Endothelial cell (in vitro differentiated cells): ENCODE measurements at regions not wholly inside any gene's neighbourhood (a gene's known extent, or its start where the extent isn't known, plus 50 kb on each side); places are given as distances from the start of the nearest gene placed in this dataset.

Experiments
- DNase-seq: peaks from one replicate; pipeline ENCODE4 v3.0.0; 2021; ENCODE audit warnings: low spot score
- H3K27ac Mint-ChIP-seq: one replicate; pipeline ENCODE4 v1.8.0; 2021; ENCODE audit warnings: mixed read lengths, inconsistent platforms; ENCODE audit not compliant: unreplicated experiment
- H3K27me3 Mint-ChIP-seq: one replicate; pipeline ENCODE4 v1.8.0; 2021; ENCODE audit warnings: mild to moderate bottlenecking, moderate library complexity, mixed read lengths, inconsistent platforms; ENCODE audit not compliant: unreplicated experiment
- H3K36me3 Mint-ChIP-seq: one replicate; pipeline ENCODE4 v1.8.0; 2021; ENCODE audit warnings: mild to moderate bottlenecking, low read depth, mixed read lengths, inconsistent platforms; ENCODE audit not compliant: unreplicated experiment
- H3K4me1 Mint-ChIP-seq: one replicate; pipeline ENCODE4 v1.8.0; 2021; ENCODE audit warnings: mild to moderate bottlenecking, mixed read lengths, inconsistent platforms; ENCODE audit not compliant: unreplicated experiment
- H3K4me3 Mint-ChIP-seq: one replicate; pipeline ENCODE4 v1.8.0; 2021; ENCODE audit warnings: mild to moderate bottlenecking, mixed read lengths, inconsistent platforms; ENCODE audit not compliant: unreplicated experiment
- H3K9me3 Mint-ChIP-seq: one replicate; pipeline ENCODE4 v1.8.0; 2021; ENCODE audit warnings: mixed read lengths, inconsistent platforms; ENCODE audit not compliant: unreplicated experiment
- TF ChIP-seq, protein P1 (sequence below): fragments of 200-600 bp; sonication (generic); IDR thresholded peaks from one replicate; pipeline ENCODE4 v1.5.0; 2021; ENCODE audit warnings: antibody characterized with exemption; ENCODE audit not compliant: unreplicated experiment

DNA sequence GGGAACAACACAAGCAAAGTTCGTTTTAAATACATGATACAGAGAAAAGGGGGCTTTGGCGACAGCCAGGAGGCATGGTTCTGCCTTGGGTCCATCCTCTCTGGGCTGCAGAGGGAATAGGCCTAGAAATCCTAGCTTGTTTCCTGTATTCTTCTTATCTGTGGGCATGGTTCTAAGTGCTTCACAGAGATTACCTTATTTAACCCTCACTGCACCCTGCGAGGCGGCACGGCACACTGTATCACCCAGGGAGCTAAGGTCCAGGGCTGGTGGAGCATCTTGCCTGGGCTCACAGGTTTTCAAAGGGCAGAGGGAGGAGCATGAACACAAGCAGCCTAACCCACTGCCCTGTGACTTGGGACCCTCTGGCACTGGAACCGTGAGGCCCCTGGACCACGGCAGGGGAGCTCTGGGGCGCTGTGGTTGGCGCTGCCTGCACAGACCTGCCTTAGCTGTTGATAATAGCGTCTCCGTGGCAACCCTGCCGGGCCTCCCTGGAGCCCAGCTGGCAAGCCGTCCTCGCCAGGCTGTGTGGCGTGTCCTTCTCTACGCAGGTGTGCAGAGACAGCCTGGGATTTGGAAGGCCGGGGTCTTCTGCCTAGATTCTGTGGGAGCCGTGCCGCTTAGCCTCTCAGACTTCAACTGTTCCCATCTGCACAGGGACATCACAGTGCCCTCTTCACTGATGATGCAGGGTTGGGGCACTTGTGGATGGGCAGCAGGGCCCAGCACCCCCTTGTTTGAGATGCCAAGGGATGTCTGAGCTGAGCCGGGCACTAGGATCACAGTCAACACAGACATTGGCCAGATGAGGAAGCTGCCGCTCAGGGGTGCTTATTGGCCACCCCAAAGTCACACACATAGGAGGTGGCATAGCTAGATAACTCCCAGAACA is 154.6 kb upstream of the TLE3 start:
- DNase-seq, result no peak
- Mint-ChIP-seq H3K4me1 (peaks cover 14% of the 10 kb centered on the region), H3K27ac (no peak overlapping the region), H3K36me3 (no peaks in the 10 kb centered on the region), H3K4me3 (no peak overlapping the region), H3K27me3 (peaks cover 18% of the 10 kb centered on the region), H3K9me3 (no peaks in the 10 kb centered on the region)
- TF ChIP-seq, protein P1, sequence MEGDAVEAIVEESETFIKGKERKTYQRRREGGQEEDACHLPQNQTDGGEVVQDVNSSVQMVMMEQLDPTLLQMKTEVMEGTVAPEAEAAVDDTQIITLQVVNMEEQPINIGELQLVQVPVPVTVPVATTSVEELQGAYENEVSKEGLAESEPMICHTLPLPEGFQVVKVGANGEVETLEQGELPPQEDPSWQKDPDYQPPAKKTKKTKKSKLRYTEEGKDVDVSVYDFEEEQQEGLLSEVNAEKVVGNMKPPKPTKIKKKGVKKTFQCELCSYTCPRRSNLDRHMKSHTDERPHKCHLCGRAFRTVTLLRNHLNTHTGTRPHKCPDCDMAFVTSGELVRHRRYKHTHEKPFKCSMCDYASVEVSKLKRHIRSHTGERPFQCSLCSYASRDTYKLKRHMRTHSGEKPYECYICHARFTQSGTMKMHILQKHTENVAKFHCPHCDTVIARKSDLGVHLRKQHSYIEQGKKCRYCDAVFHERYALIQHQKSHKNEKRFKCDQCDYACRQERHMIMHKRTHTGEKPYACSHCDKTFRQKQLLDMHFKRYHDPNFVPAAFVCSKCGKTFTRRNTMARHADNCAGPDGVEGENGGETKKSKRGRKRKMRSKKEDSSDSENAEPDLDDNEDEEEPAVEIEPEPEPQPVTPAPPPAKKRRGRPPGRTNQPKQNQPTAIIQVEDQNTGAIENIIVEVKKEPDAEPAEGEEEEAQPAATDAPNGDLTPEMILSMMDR, result no peak

DNA sequence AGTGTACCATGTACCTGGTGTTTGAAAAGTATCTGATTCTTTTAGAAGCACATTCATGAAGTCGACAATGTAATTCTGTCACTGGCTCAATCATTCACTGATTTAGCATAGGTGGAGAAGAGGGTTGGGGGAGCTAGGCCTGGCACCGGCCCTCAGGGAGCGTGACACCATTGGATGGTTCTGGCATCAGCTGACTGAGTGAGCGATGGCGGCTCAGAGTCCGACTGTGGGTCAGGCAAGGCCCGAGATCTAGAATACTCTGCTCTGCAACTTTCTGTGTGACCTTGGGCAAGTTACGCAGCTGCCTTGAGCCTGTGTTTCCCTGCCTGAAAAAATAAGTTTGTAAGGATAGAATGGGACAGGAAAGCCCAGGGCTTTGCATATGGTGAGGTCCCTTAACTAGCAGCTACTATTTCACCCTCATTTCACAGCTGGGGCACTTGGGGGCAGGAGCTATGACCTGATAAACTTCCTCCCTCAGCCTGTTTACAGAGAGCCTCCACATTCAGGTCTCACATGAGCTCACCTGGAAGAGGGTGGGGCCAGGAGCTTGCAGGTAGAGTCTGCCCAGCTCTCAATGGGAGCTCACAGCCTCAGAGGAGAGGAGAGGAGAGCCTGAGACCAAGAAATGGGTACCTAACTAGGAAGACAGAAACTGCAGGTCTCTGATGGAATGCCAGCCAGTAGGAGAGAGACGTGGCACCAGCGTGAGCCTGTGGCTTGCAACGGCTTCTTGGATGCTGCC is 153.7 kb upstream of the TLE3 start:
- H3K27me3 Mint-ChIP-seq, result peaks cover 16% of the 10 kb centered on the region
- H3K4me1 Mint-ChIP-seq, result peaks cover 16% of the 10 kb centered on the region
- DNase-seq, result no peak
- no peaks in the 10 kb centered on the region for H3K36me3 Mint-ChIP-seq
- TF ChIP-seq, protein P1, result no peak
- no peaks in the 10 kb centered on the region for H3K9me3 Mint-ChIP-seq
- H3K27ac Mint-ChIP-seq, result no peak overlapping the region
- H3K4me3 Mint-ChIP-seq, result no peak overlapping the region

DNA sequence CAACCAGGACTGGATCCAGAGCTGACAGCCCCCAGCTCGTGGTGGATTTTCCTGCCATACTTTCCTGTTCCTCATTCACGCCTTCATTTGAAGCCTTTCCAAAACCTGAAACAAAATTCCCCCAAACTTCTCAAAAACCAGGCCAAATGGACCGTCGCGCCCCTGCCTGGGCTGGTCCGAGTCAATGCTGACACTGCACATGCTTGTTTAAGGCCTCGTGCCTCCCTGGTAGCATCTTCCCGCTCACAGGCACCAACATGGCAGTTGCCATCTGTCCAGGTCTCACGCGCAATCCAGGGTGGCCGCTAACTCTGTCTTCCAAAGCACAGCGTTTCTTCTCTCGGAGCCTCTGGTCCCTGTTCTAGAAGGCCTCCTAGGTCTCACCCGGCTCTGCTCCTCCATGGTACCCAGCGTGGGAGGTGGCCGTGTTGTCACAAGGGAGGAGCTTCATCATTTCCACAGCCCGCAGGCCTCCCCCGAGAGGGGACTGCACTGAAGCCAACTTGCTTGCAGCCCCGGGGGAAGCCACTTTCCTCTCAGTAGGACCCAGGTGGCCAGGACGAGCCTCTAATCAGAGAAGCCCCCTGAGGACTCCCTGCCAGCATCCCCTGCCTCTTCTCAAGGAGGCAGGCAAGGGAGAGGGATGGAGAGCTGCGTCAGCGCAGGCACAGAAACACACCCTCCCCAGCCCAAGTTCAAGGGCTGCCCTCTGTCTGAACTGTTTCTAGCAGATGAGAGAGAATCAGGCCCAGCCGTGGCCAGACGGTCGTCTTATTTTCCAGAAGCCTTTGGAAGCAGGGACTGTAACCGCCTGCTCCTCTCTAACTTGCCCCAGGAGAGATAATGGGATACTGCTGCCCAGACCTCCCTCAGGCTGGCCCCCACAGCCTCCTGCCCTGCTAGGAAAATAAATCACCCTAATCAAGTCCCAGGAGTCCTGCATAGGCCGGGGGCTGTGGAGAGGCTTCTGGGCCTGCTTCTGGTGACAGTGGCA is 152.8 kb upstream of the TLE3 start:
- DNase-seq, result no peak
- H3K27me3 Mint-ChIP-seq, result peaks cover 15% of the 10 kb centered on the region
- no peaks in the 10 kb centered on the region for H3K36me3 Mint-ChIP-seq
- TF ChIP-seq, protein P1, result no peak
- H3K4me1 Mint-ChIP-seq, result peaks cover 17% of the 10 kb centered on the region
- H3K9me3 Mint-ChIP-seq, result no peaks in the 10 kb centered on the region
- no peak overlapping the region for H3K4me3 Mint-ChIP-seq
- no peak overlapping the region for H3K27ac Mint-ChIP-seq

DNA sequence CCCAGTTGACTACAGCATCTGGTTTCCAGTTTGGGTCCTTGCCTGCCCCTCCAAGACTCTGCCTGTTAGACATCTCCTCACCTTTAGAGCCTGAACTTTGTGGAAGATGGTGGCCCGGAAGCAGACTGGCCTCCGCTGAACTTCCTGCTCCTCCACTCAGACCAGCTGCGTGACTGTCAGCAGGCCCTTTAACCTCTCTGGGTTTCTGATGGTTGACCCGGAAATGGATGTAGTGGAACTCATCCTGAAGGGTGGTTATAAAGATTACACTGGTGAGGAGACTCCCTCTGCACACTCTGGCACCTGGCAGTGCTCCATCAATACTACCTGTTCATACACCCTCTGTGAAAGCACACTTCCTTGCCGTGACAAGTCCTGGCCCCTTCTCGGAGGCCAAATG is 151.9 kb upstream of the TLE3 start:
- no peak overlapping the region for H3K4me3 Mint-ChIP-seq

More for the DNA sequence above, 151.9 kb upstream of the TLE3 start:
- H3K27me3 Mint-ChIP-seq, result peaks cover 11% of the 10 kb centered on the region
- TF ChIP-seq, protein P1, result no peak
- H3K27ac Mint-ChIP-seq, result no peak overlapping the region
- H3K4me1 Mint-ChIP-seq, result peaks cover 19% of the 10 kb centered on the region
- H3K36me3 Mint-ChIP-seq, result no peaks in the 10 kb centered on the region
- no peak for DNase-seq
- no peaks in the 10 kb centered on the region for H3K9me3 Mint-ChIP-seq
